DND-41 (cell line): ENCODE measurements at regions not wholly inside any gene's neighbourhood (a gene's known extent, or its start where the extent isn't known, plus 50 kb on each side); places are given as distances from the start of the nearest gene placed in this dataset.

Experiments
- ATAC-seq: fragments of 200-7000 bp; cut with Tn5 transposase; 3 replicates; pipeline ENCODE4 v1.9.1; 2021; ENCODE audit warnings: low read depth; ENCODE audit not compliant: insufficient read depth
- DNase-seq: peaks from one replicate; pipeline ENCODE4 v3.0.0-alpha.2; 2020
- H2AFZ ChIP-seq: 2 replicates; pipeline ENCODE4 v1.6.0; 2012; ENCODE audit warnings: low read depth, low read length
- H3K27ac ChIP-seq: 2 replicates; pipeline ENCODE4 v1.5.1; 2012; ENCODE audit warnings: low read length, inconsistent platforms
- H3K27me3 ChIP-seq: fragments of 200-600 bp; sonication (generic); 2 replicates; pipeline ENCODE4 v1.6.0; 2012; ENCODE audit warnings: low read length, mild to moderate bottlenecking, inconsistent platforms; ENCODE audit not compliant: insufficient read depth, poor library complexity
- H3K36me3 ChIP-seq: 2 replicates; pipeline ENCODE4 v1.5.1; 2012; ENCODE audit warnings: low read length, inconsistent platforms; ENCODE audit not compliant: insufficient read depth
- H3K4me1 ChIP-seq: 2 replicates; pipeline ENCODE4 v1.5.1; 2012; ENCODE audit warnings: mild to moderate bottlenecking, low read length; ENCODE audit not compliant: insufficient read depth
- H3K4me2 ChIP-seq: 2 replicates; pipeline ENCODE4 v1.6.0; 2012; ENCODE audit warnings: mild to moderate bottlenecking, moderate library complexity, low read length, inconsistent platforms; ENCODE audit not compliant: insufficient read depth
- H3K4me3 ChIP-seq, 2 experiments: fragments of 200-600 bp in 1 of 2; shearing (Covaris generic) in 1 of 2; 2 replicates each; pipeline ENCODE4 v1.5.1; 2012 to 2016; ENCODE audit warnings: inconsistent platforms in 2 of 2, low read length in 2 of 2, mild to moderate bottlenecking in 2 of 2, low read depth in 1 of 2, moderate library complexity in 1 of 2
- H3K79me2 ChIP-seq: 2 replicates; pipeline ENCODE4 v1.6.0; 2012; ENCODE audit warnings: low read length, inconsistent platforms; ENCODE audit not compliant: insufficient read depth
- H3K9ac ChIP-seq: 2 replicates; pipeline ENCODE4 v1.6.0; 2012; ENCODE audit warnings: low read depth, mild to moderate bottlenecking, inconsistent platforms, low read length, moderate library complexity
- H3K9me3 ChIP-seq: 2 replicates; pipeline ENCODE4 v1.5.1; 2012; ENCODE audit warnings: low read length, moderate library complexity, mild to moderate bottlenecking, inconsistent platforms; ENCODE audit not compliant: insufficient read depth, severe bottlenecking
- H4K20me1 ChIP-seq: 2 replicates; pipeline ENCODE4 v1.6.0; 2012; ENCODE audit warnings: low read length; ENCODE audit not compliant: insufficient read depth
- EZH2 ChIP-seq: IDR thresholded peaks from 3 replicates; pipeline ENCODE4 v1.6.1; 2012; ENCODE audit warnings: borderline replicate concordance, low read depth, mild to moderate bottlenecking, moderate library complexity, low read length, inconsistent platforms; ENCODE audit not compliant: severe bottlenecking
- TF ChIP-seq, protein P1 (sequence below): IDR thresholded peaks from 2 replicates; pipeline ENCODE4 v1.5.1; 2012; ENCODE audit warnings: borderline replicate concordance, low read length, moderate library complexity, mild to moderate bottlenecking; ENCODE audit not compliant: poor library complexity, severe bottlenecking; ENCODE audit errors: extremely low read depth

DNA sequence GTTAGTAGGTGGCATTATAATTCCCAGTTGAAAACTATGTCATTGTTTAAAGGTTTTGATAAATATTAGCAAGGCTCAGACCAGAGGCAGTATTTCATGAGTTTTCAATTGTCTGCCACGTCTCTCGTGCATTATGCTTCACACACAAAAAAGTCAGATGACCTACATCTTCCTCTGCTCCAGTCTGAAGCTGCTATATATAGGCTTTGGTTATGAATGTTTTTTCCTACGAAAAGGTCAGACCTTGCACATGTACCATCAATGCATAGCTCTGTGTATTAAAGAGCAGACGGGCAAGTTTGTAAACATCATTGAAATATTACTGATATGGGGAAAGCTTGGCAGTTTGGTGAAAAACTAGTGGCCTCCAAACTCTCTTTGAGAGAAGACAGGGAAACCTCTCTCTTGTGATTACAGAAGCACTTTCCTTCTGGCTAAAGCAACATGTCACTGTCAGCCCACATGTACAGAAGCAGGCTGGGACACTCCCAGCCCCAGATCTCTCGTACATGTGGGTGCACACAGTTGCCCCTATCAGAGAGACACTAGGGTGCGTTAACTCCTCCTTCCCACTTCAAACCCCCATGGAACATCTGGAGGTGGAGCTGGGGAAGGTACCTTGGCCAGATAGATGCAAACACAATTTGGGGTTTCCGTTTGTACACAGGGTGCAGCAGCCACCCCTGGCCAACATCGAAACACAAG lies 184.0 kb upstream of the BCL6 start:
- Histone ChIP-seq H3K27me3 (no peaks in the 10 kb centered on the region), H2AFZ (no peak overlapping the region), H3K4me1 (no peaks in the 10 kb centered on the region), H4K20me1 (no peaks in the 10 kb centered on the region), H3K9ac (no peak overlapping the region), H3K4me3 (no peak overlapping the region), H3K36me3 (no peaks in the 10 kb centered on the region), H3K4me2 (no peak overlapping the region), H3K27ac (no peak overlapping the region), H3K9me3 (peaks cover 9% of the 10 kb centered on the region), H3K79me2 (no peaks in the 10 kb centered on the region)
- TF ChIP-seq, protein P1, sequence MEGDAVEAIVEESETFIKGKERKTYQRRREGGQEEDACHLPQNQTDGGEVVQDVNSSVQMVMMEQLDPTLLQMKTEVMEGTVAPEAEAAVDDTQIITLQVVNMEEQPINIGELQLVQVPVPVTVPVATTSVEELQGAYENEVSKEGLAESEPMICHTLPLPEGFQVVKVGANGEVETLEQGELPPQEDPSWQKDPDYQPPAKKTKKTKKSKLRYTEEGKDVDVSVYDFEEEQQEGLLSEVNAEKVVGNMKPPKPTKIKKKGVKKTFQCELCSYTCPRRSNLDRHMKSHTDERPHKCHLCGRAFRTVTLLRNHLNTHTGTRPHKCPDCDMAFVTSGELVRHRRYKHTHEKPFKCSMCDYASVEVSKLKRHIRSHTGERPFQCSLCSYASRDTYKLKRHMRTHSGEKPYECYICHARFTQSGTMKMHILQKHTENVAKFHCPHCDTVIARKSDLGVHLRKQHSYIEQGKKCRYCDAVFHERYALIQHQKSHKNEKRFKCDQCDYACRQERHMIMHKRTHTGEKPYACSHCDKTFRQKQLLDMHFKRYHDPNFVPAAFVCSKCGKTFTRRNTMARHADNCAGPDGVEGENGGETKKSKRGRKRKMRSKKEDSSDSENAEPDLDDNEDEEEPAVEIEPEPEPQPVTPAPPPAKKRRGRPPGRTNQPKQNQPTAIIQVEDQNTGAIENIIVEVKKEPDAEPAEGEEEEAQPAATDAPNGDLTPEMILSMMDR: no peak
- no peak for TF ChIP-seq EZH2
- ATAC-seq (no peak), DNase-seq (no peak)

DNA sequence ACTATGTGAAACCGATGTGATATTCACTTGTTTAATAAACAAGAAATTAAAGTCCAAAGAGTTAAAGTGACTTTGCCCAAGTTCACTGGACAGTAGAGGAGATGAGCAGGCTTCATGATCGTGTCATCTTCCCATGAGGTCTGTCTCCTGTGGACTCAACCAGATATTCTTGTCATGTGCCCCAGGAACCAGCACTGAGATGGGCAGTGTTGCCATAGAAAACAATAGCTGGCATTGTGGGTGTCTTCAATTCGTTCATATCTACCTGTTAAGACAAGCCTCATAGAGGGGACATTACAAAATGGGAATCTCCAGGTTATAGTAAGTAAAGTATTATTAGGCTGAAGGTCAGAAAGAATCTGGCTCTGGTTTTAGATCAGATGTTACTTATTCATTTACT lies 184.8 kb upstream of the BCL6 start:
- Histone ChIP-seq H4K20me1 (no peaks in the 10 kb centered on the region), H3K9me3 (peaks cover 3% of the 10 kb centered on the region), H3K27me3 (no peaks in the 10 kb centered on the region), H3K4me2 (no peak overlapping the region), H3K36me3 (no peaks in the 10 kb centered on the region), H3K4me1 (no peaks in the 10 kb centered on the region), H3K9ac (no peak overlapping the region), H3K79me2 (no peaks in the 10 kb centered on the region), H2AFZ (no peak overlapping the region), H3K4me3 (no peak overlapping the region), H3K27ac (no peak overlapping the region)
- no peak for ATAC-seq
- no peak for DNase-seq
- TF ChIP-seq, protein P1: no peak
- no peak for TF ChIP-seq EZH2

DNA sequence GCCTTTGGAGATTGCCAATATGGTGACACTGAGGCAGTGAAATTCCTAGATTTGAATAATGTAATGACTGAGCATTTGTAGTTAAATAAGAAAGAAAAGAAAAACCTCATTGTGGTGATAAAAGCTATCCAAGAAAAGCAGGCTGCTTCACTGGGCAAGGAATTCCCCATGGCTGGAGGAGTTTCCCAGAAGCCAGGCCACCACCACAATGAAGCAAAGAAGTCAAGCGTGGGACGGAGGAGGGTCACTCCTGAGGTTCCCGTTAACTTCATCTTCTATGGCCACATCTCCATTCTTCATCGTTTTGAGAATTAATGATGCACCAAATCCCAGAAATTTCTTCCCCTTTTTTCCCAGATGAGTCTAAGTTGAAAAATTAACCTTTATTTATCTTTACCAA lies 185.8 kb upstream of the BCL6 start:
- no peak overlapping the region for H3K27ac ChIP-seq
- DNase-seq: no peak
- H3K4me3 ChIP-seq: no peak overlapping the region
- no peaks in the 10 kb centered on the region for H3K79me2 ChIP-seq
- H3K4me1 ChIP-seq: peaks cover 7% of the 10 kb centered on the region
- H4K20me1 ChIP-seq: no peaks in the 10 kb centered on the region
- no peak overlapping the region for H3K4me2 ChIP-seq
- no peaks in the 10 kb centered on the region for H3K9me3 ChIP-seq
- H2AFZ ChIP-seq: no peak overlapping the region
- H3K9ac ChIP-seq: no peak overlapping the region
- no peaks in the 10 kb centered on the region for H3K36me3 ChIP-seq
- H3K27me3 ChIP-seq: no peaks in the 10 kb centered on the region
- TF ChIP-seq, protein P1: no peak
- TF ChIP-seq EZH2: no peak
- ATAC-seq: no peak
